GM12878 (cell line): ENCODE measurements at regions not wholly inside any gene's neighbourhood (a gene's known extent, or its start where the extent isn't known, plus 50 kb on each side); places are given as distances from the start of the nearest gene placed in this dataset.

Experiments
- ATAC-seq: fragments of 200-7000 bp; cut with Tn5 transposase; 3 replicates; pipeline ENCODE4 v1.9.1; 2020; ENCODE audit warnings: mild to moderate bottlenecking, moderate library complexity
- BruUV-seq: library from RNA; stranded (reverse); fragments of 400-500 nt; replicated peaks from 2 replicates; lab custom pipeline; 2021; lab: Mats Ljungman, UMichigan
- CTCF ChIA-PET: fragments of 300-600 bp; sonication (Branson Sonifier 250); formaldehyde crosslinking; extraction: SDS; loops from one replicate; lab custom pipeline; 2021; ENCODE audit warnings: inconsistent platforms; lab: Yijun Ruan, JAX
- POLR2A ChIA-PET: fragments of 350-600 bp; formaldehyde crosslinking; extraction: SDS; loops from one replicate; lab custom pipeline; 2021; ENCODE audit warnings: inconsistent platforms; lab: Charles Lee
- RAD21 ChIA-PET: fragments of 300-600 bp; sonication (Branson Sonifier 250); formaldehyde crosslinking; loops from one replicate; lab custom pipeline; 2023; ENCODE audit warnings: antibody characterized with exemption; ENCODE audit not compliant: unreplicated experiment; lab: Charles Lee
- SMC1A ChIA-PET: fragments of 300-600 bp; sonication (Branson Sonifier 250); formaldehyde crosslinking; loops from one replicate; lab custom pipeline; 2023; ENCODE audit not compliant: unreplicated experiment, uncharacterized antibody; lab: Charles Lee
- DNase-seq: peaks from one replicate; pipeline ENCODE4 v3.0.0-alpha.2; 2011; ENCODE audit warnings: low read depth, low spot score
- FAIRE-seq: peaks from 3 replicates; lab custom pipeline; 2011; peaks lifted over from hg19 to GRCh38; lab: Jason Lieb, UNC
- H2AFZ ChIP-seq: 2 replicates; pipeline ENCODE4 v1.6.0; 2011; ENCODE audit warnings: low read depth, low read length, control low read depth; ENCODE audit not compliant: control insufficient read depth
- H3K27ac ChIP-seq: 2 replicates; pipeline ENCODE4 v1.5.1; 2011; ENCODE audit warnings: control low read depth; ENCODE audit not compliant: control insufficient read depth, insufficient read depth
- H3K27me3 ChIP-seq, 2 experiments: replicated peaks in 1 of 2; 2 replicates each; pipeline versions ENCODE4 v1.6.0 to v1.6.1; 2011; ENCODE audit warnings: low read length in 1 of 2; ENCODE audit not compliant: control insufficient read depth in 2 of 2, insufficient read depth in 2 of 2
- H3K36me3 ChIP-seq, 2 experiments: 2 replicates each; pipeline ENCODE4 v1.5.1; 2011; ENCODE audit warnings: low read length in 1 of 2; ENCODE audit not compliant: control insufficient read depth in 2 of 2, insufficient read depth in 2 of 2
- H3K4me1 ChIP-seq: 2 replicates; pipeline ENCODE4 v1.6.1; 2011; ENCODE audit warnings: mild to moderate bottlenecking, low read length, moderate library complexity, mixed read lengths; ENCODE audit not compliant: control insufficient read depth, insufficient read depth
- H3K4me2 ChIP-seq: 2 replicates; pipeline ENCODE4 v1.6.0; 2011; ENCODE audit warnings: control low read depth; ENCODE audit not compliant: control insufficient read depth, insufficient read depth
- H3K4me3 ChIP-seq: fragments of 200-600 bp; sonication (generic); 2 replicates; pipeline ENCODE4 v1.5.1; 2016
- H3K79me2 ChIP-seq: 2 replicates; pipeline ENCODE4 v1.6.0; 2011; ENCODE audit warnings: low read length; ENCODE audit not compliant: control insufficient read depth, insufficient read depth
- H3K9ac ChIP-seq: 2 replicates; pipeline ENCODE4 v1.8.0; 2011; ENCODE audit warnings: low read length, control low read depth, mixed read lengths; ENCODE audit not compliant: control insufficient read depth, insufficient read depth
- H3K9me3 ChIP-seq: replicated peaks from 3 replicates; pipeline ENCODE4 v1.5.1; 2011; ENCODE audit warnings: mild to moderate bottlenecking, low read length; ENCODE audit not compliant: control insufficient read depth, insufficient read depth
- H4K20me1 ChIP-seq: 2 replicates; pipeline ENCODE4 v1.6.0; 2011; ENCODE audit not compliant: control insufficient read depth, insufficient read depth
- ESRRA ChIP-seq: IDR thresholded peaks from 2 replicates; pipeline ENCODE4 v1.6.1; 2012; ENCODE audit warnings: mild to moderate bottlenecking, low read length, improper control_type of control experiment
- GABPA ChIP-seq: IDR thresholded peaks from 2 replicates; pipeline ENCODE4 v1.6.1; 2014; ENCODE audit warnings: antibody characterized with exemption, low read depth, mild to moderate bottlenecking, inconsistent platforms
- MEF2A ChIP-seq: IDR thresholded peaks from 2 replicates; pipeline ENCODE4 v1.6.1; 2011; ENCODE audit warnings: low read depth, mild to moderate bottlenecking, low read length, moderate library complexity; ENCODE audit not compliant: insufficient read depth
- MTA3 ChIP-seq: IDR thresholded peaks from 2 replicates; pipeline ENCODE4 v1.6.1; 2012; ENCODE audit warnings: low read length, inconsistent platforms, borderline replicate concordance
- MXI1 ChIP-seq: fragments of 150-350 bp; IDR thresholded peaks from 2 replicates; pipeline ENCODE4 v1.6.1; 2011; ENCODE audit warnings: low read depth, mild to moderate bottlenecking, inconsistent platforms, low read length, improper control_type of control experiment
- NFXL1 ChIP-seq: fragments of 450-650 bp; IDR thresholded peaks from 2 replicates; pipeline ENCODE4 v1.6.1; 2017; ENCODE audit warnings: antibody characterized with exemption, mild to moderate bottlenecking, borderline replicate concordance
- SMC3 ChIP-seq: IDR thresholded peaks from 2 replicates; pipeline ENCODE4 v1.6.1; 2011; ENCODE audit warnings: low read length, improper control_type of control experiment, borderline replicate concordance
- TCF12 ChIP-seq: IDR thresholded peaks from 2 replicates; pipeline ENCODE4 v1.6.1; 2011; ENCODE audit warnings: low read depth, mild to moderate bottlenecking, low read length
- TCF3 ChIP-seq: IDR thresholded peaks from 2 replicates; pipeline ENCODE4 v1.6.1; 2012; ENCODE audit warnings: low read depth, mild to moderate bottlenecking, low read length, borderline replicate concordance; ENCODE audit not compliant: insufficient read depth
- ZBTB33 ChIP-seq: fragments of 450-650 bp; IDR thresholded peaks from 2 replicates; pipeline ENCODE4 v1.6.1; 2017; ENCODE audit warnings: mild to moderate bottlenecking
- ZSCAN29 ChIP-seq: fragments of 450-650 bp; IDR thresholded peaks from 2 replicates; pipeline ENCODE4 v1.6.1; 2017; ENCODE audit warnings: mild to moderate bottlenecking, moderate library complexity
- WGBS: methylation state at CpG from one replicate; pipeline ENCODE4 v1.1.6; 2016; ENCODE audit warnings: low lambda C conversion rate; ENCODE audit not compliant: insufficient replicate concordance, insufficient coverage; ENCODE audit errors: missing lambda C conversion rate; 5-methylcytosine and 5-hydroxymethylcytosine counted together
- in situ Hi-C: fragments of 300-500 bp; cut with MboI; formaldehyde crosslinking; loops from 9 replicates; pipeline ENCODE4 v1.14.3; 2018; ENCODE audit warnings: mixed read lengths
- intact Hi-C: fragments of 100-400 bp; cut with micrococcal nuclease; formaldehyde crosslinking; loops from one replicate; pipeline ENCODE4 v1.14.2; 2022; ENCODE audit not compliant: unreplicated experiment

- POLR2A ChIA-PET, result no interaction called here
- TF ChIP-seq TCF3 (no peak), MXI1 (no peak), MTA3 (no peak), GABPA (no peak), SMC3 (no peak), MEF2A (no peak), ZSCAN29 (no peak), ESRRA (no peak), ZBTB33 (no peak), TCF12 (no peak), NFXL1 (no peak)
- Histone ChIP-seq H2AFZ (no peak overlapping the region), H4K20me1 (no peaks in the 10 kb centered on the region), H3K4me3 (no peak overlapping the region), H3K9me3 (no peaks in the 10 kb centered on the region), H3K36me3 (no peaks in the 10 kb centered on the region), H3K4me1 (no peaks in the 10 kb centered on the region), H3K27me3 (no peaks in the 10 kb centered on the region), H3K9ac (no peak overlapping the region), H3K79me2 (no peaks in the 10 kb centered on the region), H3K27ac (no peak overlapping the region), H3K4me2 (no peak overlapping the region)
- DNase-seq (no peak), ATAC-seq (no peak), FAIRE-seq (no peak)
- CTCF ChIA-PET, result no interaction called here
- WGBS, result 80% methylated on average over 1 of the region's 1 CpG
- intact Hi-C loops (no loop called here), in situ Hi-C loops (no loop called here)
- SMC1A ChIA-PET, result no interaction called here
- RAD21 ChIA-PET, result no interaction called here
- no TSS peak for BruUV-seq
These were observed 668.0 kb downstream of the MRPL39 start for GRCh38 chr21:24939291-24939690.
